ENCODE measurements at regions not wholly inside any gene's neighbourhood (a gene's known extent, or its start where the extent isn't known, plus 50 kb on each side); places are given as distances from the start of the nearest gene placed in this dataset.

- H4K20me1 ChIP-seq (ENCODE audit: insufficient read depth, low read depth, low read length), result no peaks in the 10 kb centered on the region
- no peak overlapping the region for H2AFZ ChIP-seq (ENCODE audit: low read length)
- no peak overlapping the region for H3K9ac ChIP-seq (ENCODE audit: low read length)
- H3K27ac ChIP-seq (ENCODE audit: low read length), result no peak overlapping the region
- no peaks in the 10 kb centered on the region for H3K4me1 ChIP-seq (ENCODE audit: low read length)
- H3K27me3 ChIP-seq (ENCODE audit: low read length), result no peaks in the 10 kb centered on the region
- no peaks in the 10 kb centered on the region for H3K79me2 ChIP-seq (ENCODE audit: low read length)
- no peak for DNase-seq
- H3K9me2 ChIP-seq (replicated peaks; ENCODE audit: insufficient read depth, low read length), result no peaks in the 10 kb centered on the region
- H3K4me3 ChIP-seq (ENCODE audit: low read length), result no peak overlapping the region
- no peaks in the 10 kb centered on the region for H3K36me3 ChIP-seq (ENCODE audit: insufficient read depth, low read length)
- H3K9me3 ChIP-seq (ENCODE audit: low read length), result no peaks in the 10 kb centered on the region
- no peak overlapping the region for H3K4me2 ChIP-seq (ENCODE audit: low read depth, low read length, poor library complexity, severe bottlenecking)
Measured at GRCh38 chr6:85272592-85272991, 177.3 kb upstream of the NT5E start.

GRCh38 chr6:85262621-85263020 is 187.3 kb upstream of the NT5E start:
- H3K79me2 ChIP-seq (ENCODE audit: low read length), result no peaks in the 10 kb centered on the region
- H3K27me3 ChIP-seq (ENCODE audit: low read length), result no peaks in the 10 kb centered on the region
- no peak overlapping the region for H3K9ac ChIP-seq (ENCODE audit: low read length)
- no peaks in the 10 kb centered on the region for H4K20me1 ChIP-seq (ENCODE audit: insufficient read depth, low read depth, low read length)
- no peak for DNase-seq
- H2AFZ ChIP-seq (ENCODE audit: low read length), result no peak overlapping the region
- H3K4me3 ChIP-seq (ENCODE audit: low read length), result no peak overlapping the region
- no peaks in the 10 kb centered on the region for H3K36me3 ChIP-seq (ENCODE audit: insufficient read depth, low read length)
- H3K9me2 ChIP-seq (replicated peaks; ENCODE audit: insufficient read depth, low read length), result no peaks in the 10 kb centered on the region
- no peaks in the 10 kb centered on the region for H3K4me1 ChIP-seq (ENCODE audit: low read length)
- no peaks in the 10 kb centered on the region for H3K9me3 ChIP-seq (ENCODE audit: low read length)
- no peak overlapping the region for H3K27ac ChIP-seq (ENCODE audit: low read length)
- H3K4me2 ChIP-seq (ENCODE audit: low read depth, low read length, poor library complexity, severe bottlenecking), result no peak overlapping the region

GRCh38 chr6:85261271-85261670 is 188.6 kb upstream of the NT5E start:
- Histone ChIP-seq H4K20me1 (ENCODE audit: insufficient read depth, low read depth, low read length) (no peaks in the 10 kb centered on the region), H3K4me2 (ENCODE audit: low read depth, low read length, poor library complexity, severe bottlenecking) (no peak overlapping the region), H3K27ac (ENCODE audit: low read length) (no peak overlapping the region), H3K27me3 (ENCODE audit: low read length) (no peaks in the 10 kb centered on the region), H3K36me3 (ENCODE audit: insufficient read depth, low read length) (no peaks in the 10 kb centered on the region), H3K9me2 (replicated peaks; ENCODE audit: insufficient read depth, low read length) (no peaks in the 10 kb centered on the region), H2AFZ (ENCODE audit: low read length) (no peak overlapping the region), H3K4me1 (ENCODE audit: low read length) (no peaks in the 10 kb centered on the region), H3K4me3 (ENCODE audit: low read length) (no peak overlapping the region), H3K9me3 (ENCODE audit: low read length) (no peaks in the 10 kb centered on the region), H3K79me2 (ENCODE audit: low read length) (no peaks in the 10 kb centered on the region), H3K9ac (ENCODE audit: low read length) (no peak overlapping the region)
- no peak for DNase-seq

GRCh38 chr6:85255661-85256060 is 194.2 kb upstream of the NT5E start:
- no peak for DNase-seq
- no peak overlapping the region for H3K9ac ChIP-seq (ENCODE audit: low read length)

GRCh38 chr6:85252552-85252951 is 197.3 kb upstream of the NT5E start:
- H3K79me2 ChIP-seq (ENCODE audit: low read length), result no peaks in the 10 kb centered on the region
- H3K27ac ChIP-seq (ENCODE audit: low read length), result no peak overlapping the region
- no peak overlapping the region for H3K4me3 ChIP-seq (ENCODE audit: low read length)
- no peak overlapping the region for H3K4me2 ChIP-seq (ENCODE audit: low read depth, low read length, poor library complexity, severe bottlenecking)
- no peaks in the 10 kb centered on the region for H3K27me3 ChIP-seq (ENCODE audit: low read length)
- no peaks in the 10 kb centered on the region for H3K4me1 ChIP-seq (ENCODE audit: low read length)
- no peaks in the 10 kb centered on the region for H3K9me3 ChIP-seq (ENCODE audit: low read length)
- no peaks in the 10 kb centered on the region for H3K36me3 ChIP-seq (ENCODE audit: insufficient read depth, low read length)
- no peaks in the 10 kb centered on the region for H4K20me1 ChIP-seq (ENCODE audit: insufficient read depth, low read depth, low read length)
- H3K9ac ChIP-seq (ENCODE audit: low read length), result no peak overlapping the region
- no peaks in the 10 kb centered on the region for H3K9me2 ChIP-seq (replicated peaks; ENCODE audit: insufficient read depth, low read length)
- H2AFZ ChIP-seq (ENCODE audit: low read length), result no peak overlapping the region
- no peak for DNase-seq

More at GRCh38 chr6:85255661-85256060, 194.2 kb upstream of the NT5E start:
- Histone ChIP-seq H3K9me3 (ENCODE audit: low read length) (no peaks in the 10 kb centered on the region), H3K27ac (ENCODE audit: low read length) (no peak overlapping the region), H2AFZ (ENCODE audit: low read length) (no peak overlapping the region), H3K9me2 (replicated peaks; ENCODE audit: insufficient read depth, low read length) (no peaks in the 10 kb centered on the region), H3K4me1 (ENCODE audit: low read length) (no peaks in the 10 kb centered on the region), H3K79me2 (ENCODE audit: low read length) (no peaks in the 10 kb centered on the region), H3K4me2 (ENCODE audit: low read depth, low read length, poor library complexity, severe bottlenecking) (no peak overlapping the region), H3K36me3 (ENCODE audit: insufficient read depth, low read length) (no peaks in the 10 kb centered on the region), H3K4me3 (ENCODE audit: low read length) (no peak overlapping the region), H3K27me3 (ENCODE audit: low read length) (no peaks in the 10 kb centered on the region), H4K20me1 (ENCODE audit: insufficient read depth, low read depth, low read length) (no peaks in the 10 kb centered on the region)

- no peaks in the 10 kb centered on the region for H4K20me1 ChIP-seq (ENCODE audit: insufficient read depth, low read depth, low read length)
- no peak overlapping the region for H2AFZ ChIP-seq (ENCODE audit: low read length)
- no peaks in the 10 kb centered on the region for H3K36me3 ChIP-seq (ENCODE audit: insufficient read depth, low read length)
- H3K4me2 ChIP-seq (ENCODE audit: low read depth, low read length, poor library complexity, severe bottlenecking), result no peak overlapping the region
- H3K9me3 ChIP-seq (ENCODE audit: low read length), result no peaks in the 10 kb centered on the region
- no peaks in the 10 kb centered on the region for H3K79me2 ChIP-seq (ENCODE audit: low read length)
- DNase-seq, result no peak
- no peak overlapping the region for H3K9ac ChIP-seq (ENCODE audit: low read length)
- no peak overlapping the region for H3K4me3 ChIP-seq (ENCODE audit: low read length)
- no peaks in the 10 kb centered on the region for H3K27me3 ChIP-seq (ENCODE audit: low read length)
- no peaks in the 10 kb centered on the region for H3K9me2 ChIP-seq (replicated peaks; ENCODE audit: insufficient read depth, low read length)
- H3K4me1 ChIP-seq (ENCODE audit: low read length), result no peaks in the 10 kb centered on the region
- no peak overlapping the region for H3K27ac ChIP-seq (ENCODE audit: low read length)
Measured at GRCh38 chr6:85252085-85252484, 197.8 kb upstream of the NT5E start.

- H4K20me1 ChIP-seq (ENCODE audit: insufficient read depth, low read depth, low read length), result no peaks in the 10 kb centered on the region
- no peaks in the 10 kb centered on the region for H3K27me3 ChIP-seq (ENCODE audit: low read length)
- no peak overlapping the region for H3K4me2 ChIP-seq (ENCODE audit: low read depth, low read length, poor library complexity, severe bottlenecking)
- H3K9me3 ChIP-seq (ENCODE audit: low read length), result no peaks in the 10 kb centered on the region
- no peaks in the 10 kb centered on the region for H3K4me1 ChIP-seq (ENCODE audit: low read length)
- H3K36me3 ChIP-seq (ENCODE audit: insufficient read depth, low read length), result no peaks in the 10 kb centered on the region
- no peak overlapping the region for H3K27ac ChIP-seq (ENCODE audit: low read length)
- DNase-seq, result no peak
- H3K4me3 ChIP-seq (ENCODE audit: low read length), result no peak overlapping the region
- no peaks in the 10 kb centered on the region for H3K79me2 ChIP-seq (ENCODE audit: low read length)
- H3K9me2 ChIP-seq (replicated peaks; ENCODE audit: insufficient read depth, low read length), result no peaks in the 10 kb centered on the region
- H2AFZ ChIP-seq (ENCODE audit: low read length), result no peak overlapping the region
- H3K9ac ChIP-seq (ENCODE audit: low read length), result no peak overlapping the region
Measured at GRCh38 chr6:85251300-85251699, 198.6 kb upstream of the NT5E start.

- Histone ChIP-seq H3K36me3 (ENCODE audit: insufficient read depth, low read length) (no peaks in the 10 kb centered on the region), H3K4me1 (ENCODE audit: low read length) (no peaks in the 10 kb centered on the region), H3K4me3 (ENCODE audit: low read length) (no peak overlapping the region), H3K9me2 (replicated peaks; ENCODE audit: insufficient read depth, low read length) (no peaks in the 10 kb centered on the region), H3K9ac (ENCODE audit: low read length) (no peak overlapping the region), H3K79me2 (ENCODE audit: low read length) (no peaks in the 10 kb centered on the region), H3K9me3 (ENCODE audit: low read length) (no peaks in the 10 kb centered on the region), H4K20me1 (ENCODE audit: insufficient read depth, low read depth, low read length) (no peaks in the 10 kb centered on the region), H3K27ac (ENCODE audit: low read length) (no peak overlapping the region), H2AFZ (ENCODE audit: low read length) (no peak overlapping the region), H3K4me2 (ENCODE audit: low read depth, low read length, poor library complexity, severe bottlenecking) (no peak overlapping the region), H3K27me3 (ENCODE audit: low read length) (no peaks in the 10 kb centered on the region)
- no peak for DNase-seq
Measured at GRCh38 chr6:85250586-85251220, 199.2 kb upstream of the NT5E start.

GRCh38 chr6:85245004-85245403 is 204.9 kb upstream of the NT5E start:
- H4K20me1 ChIP-seq (ENCODE audit: insufficient read depth, low read depth, low read length), result no peaks in the 10 kb centered on the region
- no peak overlapping the region for H3K9ac ChIP-seq (ENCODE audit: low read length)

More at GRCh38 chr6:85245004-85245403, 204.9 kb upstream of the NT5E start:
- no peaks in the 10 kb centered on the region for H3K9me3 ChIP-seq (ENCODE audit: low read length)
- H3K9me2 ChIP-seq (replicated peaks; ENCODE audit: insufficient read depth, low read length), result no peaks in the 10 kb centered on the region
- no peak overlapping the region for H2AFZ ChIP-seq (ENCODE audit: low read length)
- no peak overlapping the region for H3K27ac ChIP-seq (ENCODE audit: low read length)
- H3K4me2 ChIP-seq (ENCODE audit: low read depth, low read length, poor library complexity, severe bottlenecking), result no peak overlapping the region
- H3K27me3 ChIP-seq (ENCODE audit: low read length), result no peaks in the 10 kb centered on the region
- no peaks in the 10 kb centered on the region for H3K4me1 ChIP-seq (ENCODE audit: low read length)
- H3K79me2 ChIP-seq (ENCODE audit: low read length), result no peaks in the 10 kb centered on the region
- no peaks in the 10 kb centered on the region for H3K36me3 ChIP-seq (ENCODE audit: insufficient read depth, low read length)
- DNase-seq, result no peak
- H3K4me3 ChIP-seq (ENCODE audit: low read length), result no peak overlapping the region

Measured in Karpas-422 (cell line).